GM19397 (cell line): ENCODE measurements at regions not wholly inside any gene's neighbourhood (a gene's known extent, or its start where the extent isn't known, plus 50 kb on each side); places are given as distances from the start of the nearest gene placed in this dataset.

Experiments used
- ATAC-seq: cut with Tn5 transposase; IDR thresholded peaks from one replicate; pipeline ENCODE4 v1.9.1; 2021; ENCODE audit warnings: mild to moderate bottlenecking, moderate library complexity; ENCODE audit not compliant: unreplicated experiment

- ATAC-seq, result no peak
Observed at GRCh38 chr12:65622056-65622455, 202.2 kb upstream of the HMGA2 start.

GRCh38 chr12:65623507-65623906 is 200.8 kb upstream of the HMGA2 start:
- no peak for ATAC-seq

GRCh38 chr12:65624554-65625086 is 199.7 kb upstream of the HMGA2 start:
- no peak for ATAC-seq

- ATAC-seq, result no peak
Observed at GRCh38 chr12:65628061-65628460, 196.2 kb upstream of the HMGA2 start.

GRCh38 chr12:65630555-65630954 is 193.7 kb upstream of the HMGA2 start:
- no peak for ATAC-seq

- no peak for ATAC-seq
Observed at GRCh38 chr12:65631621-65632111, 192.6 kb upstream of the HMGA2 start.

GRCh38 chr12:65632131-65632855 is 192.0 kb upstream of the HMGA2 start:
- no peak for ATAC-seq

- no peak for ATAC-seq
Observed at GRCh38 chr12:65634061-65634460, 190.2 kb upstream of the HMGA2 start.

GRCh38 chr12:65634626-65635331 is 189.5 kb upstream of the HMGA2 start:
- ATAC-seq, result no peak

- no peak for ATAC-seq
Observed at GRCh38 chr12:65636436-65636835, 187.8 kb upstream of the HMGA2 start.

- ATAC-seq, result no peak
Observed at GRCh38 chr12:65637150-65637549, 187.1 kb upstream of the HMGA2 start.

- no peak for ATAC-seq
Observed at GRCh38 chr12:65637774-65638173, 186.5 kb upstream of the HMGA2 start.

GRCh38 chr12:65638324-65638723 is 186.0 kb upstream of the HMGA2 start:
- ATAC-seq, result no peak

- ATAC-seq, result no peak
Observed at GRCh38 chr12:65640489-65640901, 183.8 kb upstream of the HMGA2 start.

GRCh38 chr12:65642061-65642661 is 182.1 kb upstream of the HMGA2 start:
- no peak for ATAC-seq

GRCh38 chr12:65643171-65643570 is 181.1 kb upstream of the HMGA2 start:
- ATAC-seq, result no peak

GRCh38 chr12:65643595-65644386 is 180.5 kb upstream of the HMGA2 start:
- no peak for ATAC-seq

GRCh38 chr12:65646127-65646643 is 178.1 kb upstream of the HMGA2 start:
- ATAC-seq, result no peak

- ATAC-seq, result no peak
Observed at GRCh38 chr12:65647074-65647473, 177.2 kb upstream of the HMGA2 start.

- ATAC-seq, result no peak
Observed at GRCh38 chr12:65648461-65648860, 175.8 kb upstream of the HMGA2 start.

GRCh38 chr12:65649126-65649525 is 175.2 kb upstream of the HMGA2 start:
- ATAC-seq, result no peak
